SK-N-MC (cell line): ENCODE measurements at regions not wholly inside any gene's neighbourhood (a gene's known extent, or its start where the extent isn't known, plus 50 kb on each side); places are given as distances from the start of the nearest gene placed in this dataset.

Source experiments
- EZH2 ChIP-seq: fragments of 200-600 bp; sonication (generic); IDR thresholded peaks from one replicate; pipeline ENCODE4 v1.6.1; 2017; ENCODE audit warnings: antibody characterized with exemption
- FOXP2 ChIP-seq: optimal IDR thresholded peaks from 2 replicates; pipeline ENCODE3; 2011; ENCODE audit warnings: mild to moderate bottlenecking, moderate library complexity; ENCODE audit not compliant: insufficient read depth; ENCODE audit errors: extremely low read length, control extremely low read depth
- POLR2AphosphoS5 ChIP-seq: IDR thresholded peaks from 2 replicates; pipeline ENCODE4 v1.6.1; 2012; ENCODE audit warnings: mild to moderate bottlenecking, low read depth, low read length, borderline replicate concordance

DNA sequence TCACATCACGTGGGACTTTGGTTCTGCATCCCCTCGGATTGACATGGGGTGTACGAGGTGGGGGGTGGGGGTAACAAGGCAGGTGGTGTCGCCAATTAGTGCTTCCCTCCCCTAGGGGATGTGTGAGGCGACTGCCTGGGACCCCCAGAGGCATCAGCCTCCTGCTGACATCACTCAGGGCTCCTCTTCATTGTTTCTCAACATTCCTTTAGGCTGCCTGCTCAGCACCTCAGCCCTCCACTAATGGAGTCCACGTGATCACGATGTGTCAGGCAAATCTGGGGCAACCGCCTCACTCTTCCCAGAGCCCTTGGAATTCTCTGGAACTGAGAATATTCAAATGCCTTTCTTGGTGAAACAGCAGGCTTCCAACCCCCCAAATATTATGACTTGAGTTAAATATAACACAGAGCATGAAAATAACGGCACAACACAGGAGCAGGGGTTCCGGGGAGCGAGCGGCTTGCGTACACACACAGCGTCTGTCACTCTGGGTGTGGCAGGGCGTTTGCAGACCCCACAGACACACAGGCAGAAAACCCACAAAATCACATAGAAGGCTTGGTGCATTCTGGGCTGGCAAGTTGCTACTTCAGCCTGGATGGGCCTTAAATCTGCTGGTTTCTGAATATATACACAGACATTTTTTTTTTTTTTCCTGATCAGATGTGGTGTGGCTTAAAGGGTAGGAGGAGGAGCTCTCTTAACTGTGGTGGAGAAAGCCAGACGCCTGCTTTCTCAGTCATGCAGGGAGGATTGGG, 170.1 kb upstream of the CADM1 start:
- TF ChIP-seq EZH2: no peak
- no peak for TF ChIP-seq POLR2AphosphoS5
- TF ChIP-seq FOXP2: no peak
